Ovary (tissue), 7 donors: ENCODE measurements at regions not wholly inside any gene's neighbourhood (a gene's known extent, or its start where the extent isn't known, plus 50 kb on each side); places are given as distances from the start of the nearest gene placed in this dataset.
"Not testable (repeated sequence)": the region's sequence is repeated elsewhere in the genome, so short reads cannot be mapped to it uniquely, and the experiment has no call there.

Experiments used
- DNase-seq, 5 donors: peaks; one replicate each; pipeline ENCODE4 v3.0.0-alpha.2; 2019 to 2020
- H3K27ac ChIP-seq, 2 donors: fragments of 200-600 bp; one replicate each; pipeline versions ENCODE4 v1.5.1 to v1.8.0; 2019 to 2022
- H3K27me3 ChIP-seq: fragments of 200-600 bp; one replicate; pipeline ENCODE4 v1.8.0; 2022
- H3K36me3 ChIP-seq: fragments of 200-600 bp; sonication (generic); one replicate; pipeline ENCODE4 v1.5.1; 2019
- H3K4me1 ChIP-seq: one replicate; pipeline ENCODE4 v1.8.1; 2013; ENCODE audit warnings: mild to moderate bottlenecking, moderate library complexity; ENCODE audit not compliant: insufficient read depth
- H3K4me3 ChIP-seq: fragments of 200-600 bp; sonication (generic); one replicate; pipeline ENCODE4 v1.5.1; 2017
- H3K9me3 ChIP-seq, 2 donors: fragments of 200-600 bp in 1 of 2; sonication (generic) in 1 of 2; one replicate each; pipeline versions ENCODE4 v1.5.1 to v1.8.1; 2013 to 2019; ENCODE audit warnings: mild to moderate bottlenecking in 1 of 2, moderate library complexity in 1 of 2
- CTCF ChIP-seq, 3 donors: fragments of 450-650 bp in 2 of 3; fragments of 200-600 bp in 1 of 3; IDR thresholded peaks; one replicate each; pipeline versions ENCODE4 v1.5.1 to v1.8.0; 2016 to 2022; ENCODE audit warnings: antibody characterized with exemption in 3 of 3, mild to moderate bottlenecking in 1 of 3
- EP300 ChIP-seq: sonication (generic); formaldehyde crosslinking; IDR thresholded peaks from one replicate; pipeline ENCODE4 v1.6.1; 2017; ENCODE audit warnings: antibody characterized with exemption
- POLR2A ChIP-seq: fragments of 450-650 bp; IDR thresholded peaks from one replicate; pipeline ENCODE4 v1.6.1; 2017; ENCODE audit warnings: antibody characterized with exemption, mild to moderate bottlenecking, moderate library complexity
- WGBS, 3 donors: extraction: QIAGEN DNeasy Blood & Tissue Kit in 1 of 3; methylation state at CpG; one replicate each; pipeline versions ENCODE4 v1.1.5 to v1.1.7; 2013 to 2017; 5-methylcytosine and 5-hydroxymethylcytosine counted together
- intact Hi-C, 4 donors: fragments of 100-400 bp; cut with DNase I; formaldehyde crosslinking; loops; one replicate each; pipeline versions ENCODE4 v1.11.0 to v1.15.1; 2022 to 2023
- donor health status: DM: no; HTN: no; CAD: no; lungs with moderate emphysema.
- donor health status: DM: no; HTN: no; CAD: no.
- donor health status: Bipolar disorder and iron deficiency.
- donor health status: DM: no; HTN: no; CAD: no.
- donor health status: DM: yes; HTN: yes; CAD: no.

GRCh38 chr3:82556113-82556512, 794.7 kb upstream of the GBE1 start:
- H3K4me1 ChIP-seq = no peaks in the 10 kb centered on the region
- WGBS, 3 donors = 69 to 78% (median 69%) methylated on average over 5 of the region's 5 CpGs
- no peak overlapping the region for H3K4me3 ChIP-seq
- no peak for TF ChIP-seq CTCF (IDR thresholded peaks at IDR 0.05)
- no peak overlapping the region for H3K27ac ChIP-seq
- no peaks in the 10 kb centered on the region for H3K27me3 ChIP-seq
- intact Hi-C loops = no loop called here
- H3K9me3 ChIP-seq = no peaks in the 10 kb centered on the region
- DNase-seq = no peak
- H3K36me3 ChIP-seq = no peaks in the 10 kb centered on the region

- H3K9me3 ChIP-seq, H3K27ac ChIP-seq, intact Hi-C loops, H3K27me3 ChIP-seq, DNase-seq, H3K4me1 ChIP-seq, H3K4me3 ChIP-seq, H3K36me3 ChIP-seq: not testable (repeated sequence)
- WGBS, 3 donors = 98 to 99% (median 98%) methylated on average over 2 of the region's 2 CpGs
Measured at GRCh38 chr3:82542556-82542955, 781.1 kb upstream of the GBE1 start.

- TF ChIP-seq CTCF (IDR thresholded peaks at IDR 0.05) (no peak), POLR2A (no peak), EP300 (no peak)
- DNase-seq = no peak
- H3K4me1 ChIP-seq = no peaks in the 10 kb centered on the region
- intact Hi-C loops = no loop called here
- no peak overlapping the region for H3K4me3 ChIP-seq
- no peaks in the 10 kb centered on the region for H3K36me3 ChIP-seq
- 55 to 78% (median 57%) methylated on average over 1 of the region's 1 CpG for WGBS, 3 donors
- no peaks in the 10 kb centered on the region for H3K27me3 ChIP-seq
- H3K9me3 ChIP-seq = no peaks in the 10 kb centered on the region
- no peak overlapping the region for H3K27ac ChIP-seq
Measured at GRCh38 chr3:82521657-82522056, 760.2 kb upstream of the GBE1 start.

GRCh38 chr3:82520846-82521245, 759.4 kb upstream of the GBE1 start:
- intact Hi-C loops = no loop called here
- 49 to 94% (median 67%) methylated on average over 2 of the region's 2 CpGs for whole genome bisulfite sequencing, 3 donors

More at GRCh38 chr3:82520846-82521245, 759.4 kb upstream of the GBE1 start:
- H3K9me3 ChIP-seq = no peaks in the 10 kb centered on the region
- H3K4me3 ChIP-seq = no peak overlapping the region
- no peak overlapping the region for H3K27ac ChIP-seq
- TF ChIP-seq CTCF (IDR thresholded peaks at IDR 0.05) (no peak), EP300 (no peak)
- H3K4me1 ChIP-seq = no peaks in the 10 kb centered on the region
- H3K36me3 ChIP-seq = no peaks in the 10 kb centered on the region
- DNase-seq = no peak
- no peaks in the 10 kb centered on the region for H3K27me3 ChIP-seq
